ENCODE measurements at regions not wholly inside any gene's neighbourhood (a gene's known extent, or its start where the extent isn't known, plus 50 kb on each side); places are given as distances from the start of the nearest gene placed in this dataset.

DNA sequence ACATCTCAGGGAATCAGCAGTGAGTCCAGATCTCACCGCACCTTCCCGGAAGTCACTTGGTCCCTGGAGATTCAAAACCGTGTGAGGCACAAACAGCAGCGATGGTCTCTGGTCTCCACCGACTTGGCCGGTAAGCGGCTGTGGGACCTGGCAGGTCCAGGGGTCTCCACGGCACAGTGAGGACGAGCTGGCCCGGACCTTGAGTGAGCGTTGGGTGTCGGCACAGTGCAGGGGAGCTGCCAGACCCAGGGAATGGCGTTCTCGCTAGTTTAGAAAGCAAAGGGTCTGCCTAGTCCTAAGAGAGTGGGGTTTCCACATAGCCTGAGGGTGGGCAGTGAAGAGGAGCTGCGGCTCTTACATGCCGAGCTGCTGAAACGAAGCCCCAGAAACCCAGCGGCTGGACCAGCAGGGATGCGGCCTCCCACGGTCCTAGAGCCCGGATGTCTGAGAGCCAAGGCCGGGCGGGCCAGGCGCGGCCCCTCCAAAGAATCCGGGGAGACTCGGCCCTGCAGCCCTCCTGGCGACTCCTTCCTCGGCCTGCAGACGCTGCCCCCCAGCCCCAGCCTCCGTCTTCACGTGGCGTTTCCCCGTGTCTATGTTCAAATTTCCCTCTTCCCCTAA is 185.0 kb downstream of the ERMARD start:
- no peaks in the 10 kb centered on the region for H3K9me3 ChIP-seq
- DNase-seq (no peak), ATAC-seq (no peak)
- H3K27me3 ChIP-seq: no peaks in the 10 kb centered on the region
- intact Hi-C loops (cut with DNase I): no loop called here
- H3K27ac ChIP-seq: no peak overlapping the region
- 94 to 96% methylated on average over 17 to 32 of the region's 34 CpGs for WGBS, 2 donors
- TF ChIP-seq, protein P1, sequence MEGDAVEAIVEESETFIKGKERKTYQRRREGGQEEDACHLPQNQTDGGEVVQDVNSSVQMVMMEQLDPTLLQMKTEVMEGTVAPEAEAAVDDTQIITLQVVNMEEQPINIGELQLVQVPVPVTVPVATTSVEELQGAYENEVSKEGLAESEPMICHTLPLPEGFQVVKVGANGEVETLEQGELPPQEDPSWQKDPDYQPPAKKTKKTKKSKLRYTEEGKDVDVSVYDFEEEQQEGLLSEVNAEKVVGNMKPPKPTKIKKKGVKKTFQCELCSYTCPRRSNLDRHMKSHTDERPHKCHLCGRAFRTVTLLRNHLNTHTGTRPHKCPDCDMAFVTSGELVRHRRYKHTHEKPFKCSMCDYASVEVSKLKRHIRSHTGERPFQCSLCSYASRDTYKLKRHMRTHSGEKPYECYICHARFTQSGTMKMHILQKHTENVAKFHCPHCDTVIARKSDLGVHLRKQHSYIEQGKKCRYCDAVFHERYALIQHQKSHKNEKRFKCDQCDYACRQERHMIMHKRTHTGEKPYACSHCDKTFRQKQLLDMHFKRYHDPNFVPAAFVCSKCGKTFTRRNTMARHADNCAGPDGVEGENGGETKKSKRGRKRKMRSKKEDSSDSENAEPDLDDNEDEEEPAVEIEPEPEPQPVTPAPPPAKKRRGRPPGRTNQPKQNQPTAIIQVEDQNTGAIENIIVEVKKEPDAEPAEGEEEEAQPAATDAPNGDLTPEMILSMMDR (IDR thresholded peaks at IDR 0.05): no peak
- peak in 1 of 3 donors; percentile 4 for TF ChIP-seq POLR2A (IDR thresholded peaks at IDR 0.05)
- H3K4me1 ChIP-seq: peaks cover 24% of the 10 kb centered on the region
- no peak overlapping the region for H3K4me3 ChIP-seq
- H3K36me3 ChIP-seq (replicated peaks in 1 of 2; ENCODE audit: insufficient read depth in 1 of 2, low read depth in 2 of 2): no peaks in the 10 kb centered on the region

GRCh38 chr6:169935861-169936260 is 184.4 kb downstream of the ERMARD start:
- TF ChIP-seq, protein P1 (IDR thresholded peaks at IDR 0.05): no peak
- no peak for TF ChIP-seq POLR2A (IDR thresholded peaks at IDR 0.05)
- H3K27me3 ChIP-seq: no peaks in the 10 kb centered on the region
- no peaks in the 10 kb centered on the region for H3K36me3 ChIP-seq (replicated peaks in 1 of 2; ENCODE audit: insufficient read depth in 1 of 2, low read depth in 2 of 2)
- no peak overlapping the region for H3K4me3 ChIP-seq
- ATAC-seq (no peak), DNase-seq (no peak)
- intact Hi-C loops (cut with DNase I): no loop called here
- H3K4me1 ChIP-seq: peaks cover 24% of the 10 kb centered on the region
- no peaks in the 10 kb centered on the region for H3K9me3 ChIP-seq
- H3K27ac ChIP-seq: no peak overlapping the region
- 86 to 93% methylated on average over 3 to 8 of the region's 8 CpGs for WGBS, 2 donors

DNA sequence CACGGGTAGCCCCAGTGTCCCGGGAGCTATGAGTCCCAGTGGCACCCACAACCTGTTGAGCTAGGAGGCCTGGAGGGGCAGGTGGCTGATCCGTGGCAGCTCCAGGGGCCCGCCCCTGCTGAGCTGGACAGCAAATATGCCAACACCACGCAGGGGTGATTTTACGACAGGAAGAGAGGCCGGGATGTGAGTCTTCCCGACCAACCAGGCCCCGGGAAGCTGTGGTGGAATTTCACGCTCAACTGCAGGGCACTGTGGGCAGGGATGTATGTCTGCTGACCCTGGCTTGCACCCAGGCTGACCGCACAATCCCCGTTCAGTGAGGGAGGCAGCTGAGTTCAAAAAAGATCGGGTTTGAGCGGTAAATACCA is 183.9 kb downstream of the ERMARD start:
- Histone ChIP-seq H3K36me3 (replicated peaks in 1 of 2; ENCODE audit: insufficient read depth in 1 of 2, low read depth in 2 of 2) (no peaks in the 10 kb centered on the region), H3K9me3 (no peaks in the 10 kb centered on the region), H3K4me3 (no peak overlapping the region), H3K4me1 (peaks cover 24% of the 10 kb centered on the region), H3K27ac (no peak overlapping the region), H3K27me3 (no peaks in the 10 kb centered on the region)
- intact Hi-C loops (cut with DNase I): no loop called here
- TF ChIP-seq POLR2A (IDR thresholded peaks at IDR 0.05): no peak
- TF ChIP-seq, protein P1 (IDR thresholded peaks at IDR 0.05): no peak
- ATAC-seq (no peak), DNase-seq (no peak)
- 92 to 96% methylated on average over 7 to 14 of the region's 14 CpGs for WGBS, 2 donors

DNA sequence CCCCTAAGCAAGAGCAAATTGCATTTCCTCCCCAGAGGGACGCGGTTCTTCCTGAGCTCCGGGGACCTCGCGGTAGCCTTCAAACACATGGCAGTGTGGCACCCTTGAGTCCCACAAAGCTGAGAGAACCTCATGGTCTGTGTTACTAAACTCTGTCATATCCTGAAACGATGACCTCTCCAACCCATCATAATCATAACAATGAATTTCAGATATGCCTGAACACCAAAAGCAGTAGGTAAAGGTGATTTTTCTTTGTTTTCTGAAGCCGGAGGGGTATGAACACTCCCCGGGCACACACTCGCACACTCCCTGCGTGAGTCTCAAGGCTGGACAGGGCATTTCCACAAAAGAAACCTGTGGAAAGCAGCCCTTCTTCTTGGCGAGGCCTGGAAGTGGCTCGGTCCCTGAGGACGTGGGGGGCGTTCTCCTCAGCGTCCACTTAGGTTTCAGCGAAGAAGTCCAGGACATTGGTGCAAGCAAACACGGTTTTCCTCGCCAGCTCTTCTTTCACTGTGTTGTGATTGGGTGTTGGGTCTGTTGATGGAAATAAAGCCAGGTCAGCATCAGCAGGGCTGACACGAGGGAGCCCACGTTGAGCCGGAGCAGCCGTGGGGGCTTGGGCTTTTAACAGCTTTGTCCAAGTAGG is 183.4 kb downstream of the ERMARD start:
- Histone ChIP-seq H3K9me3 (no peaks in the 10 kb centered on the region), H3K27ac (peak overlapping the region in 3 of 4 donors; percentile 28 to 53 (median 34)), H3K4me3 (no peak overlapping the region), H3K4me1 (peaks cover 24% of the 10 kb centered on the region), H3K36me3 (replicated peaks in 1 of 2; ENCODE audit: insufficient read depth in 1 of 2, low read depth in 2 of 2) (no peaks in the 10 kb centered on the region), H3K27me3 (no peaks in the 10 kb centered on the region)
- TF ChIP-seq, protein P1 (IDR thresholded peaks at IDR 0.05): no peak
- TF ChIP-seq POLR2A (IDR thresholded peaks at IDR 0.05): no peak
- intact Hi-C loops (cut with DNase I): no loop called here
- ATAC-seq (no peak), DNase-seq (no peak)
- 77 to 82% methylated on average over 18 to 22 of the region's 22 CpGs for WGBS, 2 donors

Measured in body of pancreas (tissue), 4 donors.